Ishikawa (cell line): ENCODE measurements at regions not wholly inside any gene's neighbourhood (a gene's known extent, or its start where the extent isn't known, plus 50 kb on each side); places are given as distances from the start of the nearest gene placed in this dataset.

Source experiments
- CEBPB ChIP-seq: IDR thresholded peaks from 2 replicates; pipeline ENCODE4 v1.6.1; 2012
- CREB1 ChIP-seq: IDR thresholded peaks from 2 replicates; pipeline ENCODE4 v1.6.1; 2012; ENCODE audit warnings: low read depth
- EGR1 ChIP-seq: IDR thresholded peaks from 2 replicates; pipeline ENCODE4 v1.6.1; 2012
- EP300 ChIP-seq: IDR thresholded peaks from 2 replicates; pipeline ENCODE4 v1.6.1; 2012; ENCODE audit warnings: borderline replicate concordance
- FOXM1 ChIP-seq: IDR thresholded peaks from 2 replicates; pipeline ENCODE4 v1.6.1; 2012; ENCODE audit warnings: low read depth, borderline replicate concordance
- MAX ChIP-seq: IDR thresholded peaks from 2 replicates; pipeline ENCODE4 v1.6.1; 2012
- NFIC ChIP-seq: IDR thresholded peaks from 2 replicates; pipeline ENCODE4 v1.6.1; 2012
- RAD21 ChIP-seq: IDR thresholded peaks from 2 replicates; pipeline ENCODE4 v1.6.1; 2012; ENCODE audit warnings: low read depth
- REST ChIP-seq: IDR thresholded peaks from 2 replicates; pipeline ENCODE4 v1.6.1; 2012; ENCODE audit warnings: low read depth, mild to moderate bottlenecking
- TAF1 ChIP-seq: IDR thresholded peaks from 2 replicates; pipeline ENCODE4 v1.6.1; 2012; ENCODE audit warnings: low read depth, mild to moderate bottlenecking
- TCF12 ChIP-seq: IDR thresholded peaks from 2 replicates; pipeline ENCODE4 v1.6.1; 2012; ENCODE audit warnings: low read depth
- TEAD4 ChIP-seq: IDR thresholded peaks from 2 replicates; pipeline ENCODE4 v1.6.1; 2012
- USF1 ChIP-seq: IDR thresholded peaks from 2 replicates; pipeline ENCODE4 v1.6.1; 2012
- YY1 ChIP-seq: IDR thresholded peaks from 2 replicates; pipeline ENCODE4 v1.6.1; 2012; ENCODE audit warnings: low read depth
- ZBTB7A ChIP-seq: IDR thresholded peaks from 2 replicates; pipeline ENCODE4 v1.6.1; 2012; ENCODE audit warnings: low read depth

- TF ChIP-seq EP300 (no peak), RAD21 (no peak), CREB1 (no peak), YY1 (no peak), CEBPB (no peak), REST (no peak), EGR1 (no peak), USF1 (no peak), TCF12 (no peak), NFIC (no peak), ZBTB7A (no peak), MAX (no peak), TAF1 (no peak)
These were observed 276.6 kb upstream of the LRTM1 start for GRCh38 chr3:55204417-55204816.

GRCh38 chr3:55203546-55203945 lies 275.7 kb upstream of the LRTM1 start:
- TF ChIP-seq RAD21 (no peak), REST (no peak), EP300 (no peak), USF1 (no peak), TEAD4 (no peak), FOXM1 (no peak), YY1 (no peak), NFIC (no peak), TCF12 (no peak), TAF1 (no peak), CEBPB (no peak), CREB1 (no peak), ZBTB7A (no peak), EGR1 (no peak)

- TF ChIP-seq CREB1 (no peak), FOXM1 (no peak), TAF1 (no peak), REST (no peak), TCF12 (no peak), YY1 (no peak), USF1 (no peak), EGR1 (no peak), RAD21 (no peak), ZBTB7A (no peak), TEAD4 (no peak), CEBPB (no peak), EP300 (no peak), MAX (no peak), NFIC (no peak)
These were observed 275.1 kb upstream of the LRTM1 start for GRCh38 chr3:55203006-55203405.

GRCh38 chr3:55202326-55202725 lies 274.5 kb upstream of the LRTM1 start:
- TF ChIP-seq MAX (no peak), NFIC (no peak), CREB1 (no peak), ZBTB7A (no peak), TAF1 (no peak), TCF12 (no peak), TEAD4 (no peak)
